Epithelial cell of proximal tubule (primary cell): ENCODE measurements at regions not wholly inside any gene's neighbourhood (a gene's known extent, or its start where the extent isn't known, plus 50 kb on each side); places are given as distances from the start of the nearest gene placed in this dataset.

Experiments used
- DNase-seq: peaks from one replicate; pipeline ENCODE4 v3.0.0-alpha.2; 2011; ENCODE audit warnings: low read depth
- H3K4me3 ChIP-seq: 2 replicates; pipeline ENCODE4 v1.5.1; 2011; ENCODE audit warnings: low read depth, mild to moderate bottlenecking, low read length
- CTCF ChIP-seq: conservative IDR thresholded peaks from 2 replicates; pipeline ENCODE4 v1.5.1; 2012; ENCODE audit warnings: low read depth, mild to moderate bottlenecking, low read length

DNA sequence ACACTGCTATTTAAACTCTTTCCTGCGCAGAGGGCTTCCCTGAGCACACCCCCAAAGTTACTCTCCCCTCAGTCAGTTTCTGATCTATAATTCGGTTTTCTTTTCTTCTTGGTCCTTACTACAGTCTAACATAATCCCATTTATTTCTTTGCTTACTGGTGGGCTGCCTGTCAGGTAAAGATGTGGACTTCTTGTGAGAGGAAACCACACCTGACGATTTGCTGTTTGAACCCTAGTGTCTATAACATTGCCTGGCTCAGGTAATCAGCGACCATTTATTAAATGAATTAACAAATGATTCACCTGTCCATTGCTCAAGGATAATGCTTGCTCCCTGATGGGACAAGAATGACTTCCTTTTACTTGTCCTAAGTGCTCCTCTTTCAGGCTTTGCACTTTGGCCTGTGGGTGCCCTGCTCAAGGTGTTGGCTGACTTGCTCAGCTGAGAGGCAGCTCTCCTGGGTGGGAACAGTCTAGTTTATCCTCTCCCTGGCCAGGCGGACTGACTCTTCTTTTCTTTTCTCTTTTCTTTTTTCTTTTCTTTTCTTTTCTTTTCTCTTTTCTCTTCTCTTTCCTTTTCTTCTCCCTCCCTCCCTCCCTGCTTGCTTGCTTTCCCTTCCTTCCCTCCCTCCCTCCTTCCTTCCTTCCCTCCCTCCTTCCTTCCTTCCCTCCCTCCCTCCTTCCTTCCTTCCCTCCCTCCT, 233.1 kb downstream of the BCAS1 start:
- no peak for DNase-seq
- no peak for TF ChIP-seq CTCF
- H3K4me3 ChIP-seq, result no peak overlapping the region

GRCh38 chr20:53834749-53835148, 235.6 kb downstream of the BCAS1 start:
- H3K4me3 ChIP-seq, result no peak overlapping the region
- no peak for DNase-seq
- no peak for TF ChIP-seq CTCF

DNA sequence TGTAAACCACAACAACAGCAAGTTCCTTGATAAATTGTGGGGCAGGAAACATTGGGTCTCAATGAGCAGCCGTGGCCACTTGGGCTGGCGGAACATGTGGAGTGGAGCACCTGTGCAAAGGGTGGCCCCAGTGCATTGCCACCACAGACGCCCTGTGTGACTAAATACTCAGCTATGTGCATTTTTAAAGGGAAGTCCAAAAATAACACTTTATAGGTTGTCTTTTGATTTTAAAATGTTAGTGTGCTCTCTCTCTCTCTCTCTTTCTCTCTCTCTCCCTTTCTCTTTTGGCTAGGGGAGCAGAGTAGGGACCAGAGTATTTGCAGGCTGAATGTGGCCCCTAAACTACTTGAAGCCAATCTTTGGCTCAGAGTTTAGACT, 236.3 kb downstream of the BCAS1 start:
- no peak for DNase-seq
- TF ChIP-seq CTCF, result no peak
- no peak overlapping the region for H3K4me3 ChIP-seq

DNA sequence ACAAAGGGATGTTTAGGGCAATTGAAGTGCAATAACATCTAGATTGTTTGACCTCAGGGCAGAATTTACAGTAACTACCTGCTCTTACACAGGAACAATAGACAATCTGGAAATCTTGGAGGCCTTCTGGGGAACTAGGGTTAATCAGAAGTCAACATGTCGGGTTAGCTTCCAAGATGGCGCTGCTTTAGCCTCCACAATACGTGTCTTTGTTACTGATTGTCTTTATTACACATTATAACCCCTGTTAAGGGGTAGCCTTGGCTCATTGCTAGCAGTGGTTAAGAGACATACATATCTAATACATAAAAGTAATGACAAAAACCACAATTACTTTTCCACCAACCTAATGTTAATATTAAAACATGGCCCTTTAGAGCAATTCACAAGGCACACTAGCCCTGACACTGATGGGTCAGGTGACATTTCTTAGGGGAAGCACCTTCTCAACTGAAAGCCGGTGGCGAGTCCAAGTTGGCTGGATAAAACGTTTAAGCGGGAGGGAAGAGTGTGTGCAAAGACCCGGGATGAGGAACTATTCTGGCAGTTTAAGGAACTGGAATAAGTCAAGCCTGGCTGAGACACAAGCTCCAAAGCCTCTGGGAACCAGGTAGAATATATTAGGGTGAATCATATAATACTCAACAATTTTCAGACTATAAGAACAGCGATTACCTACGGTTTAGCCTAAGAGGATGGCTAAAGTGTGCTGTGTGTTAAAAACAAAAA, 236.9 kb downstream of the BCAS1 start:
- no peak for TF ChIP-seq CTCF
- DNase-seq, result no peak
- H3K4me3 ChIP-seq, result no peak overlapping the region

- no peak overlapping the region for H3K4me3 ChIP-seq
- TF ChIP-seq CTCF, result no peak
- no peak for DNase-seq
Measured at GRCh38 chr20:53832499-53832898, 237.9 kb downstream of the BCAS1 start.

DNA sequence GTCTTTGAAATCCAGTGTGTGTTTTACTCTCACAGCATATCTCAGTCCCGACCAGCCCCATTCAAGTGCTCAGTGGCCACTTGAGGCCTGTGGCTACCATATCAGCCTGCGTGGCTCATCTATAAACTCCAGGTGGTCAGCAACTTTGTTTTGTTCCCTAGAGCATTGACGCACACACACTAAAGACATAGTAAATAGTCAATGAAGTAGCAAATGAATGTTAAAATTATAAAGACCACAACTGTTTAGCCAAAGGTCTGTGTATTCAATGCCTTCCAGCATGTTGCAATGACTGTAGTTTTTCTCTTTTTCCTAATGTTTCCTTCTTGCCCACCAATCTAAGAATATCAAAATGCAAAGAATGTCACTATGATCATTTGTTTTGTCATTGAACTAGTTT, 238.2 kb upstream of the ZNF217 start:
- DNase-seq, result no peak
- no peak overlapping the region for H3K4me3 ChIP-seq
- TF ChIP-seq CTCF, result no peak

DNA sequence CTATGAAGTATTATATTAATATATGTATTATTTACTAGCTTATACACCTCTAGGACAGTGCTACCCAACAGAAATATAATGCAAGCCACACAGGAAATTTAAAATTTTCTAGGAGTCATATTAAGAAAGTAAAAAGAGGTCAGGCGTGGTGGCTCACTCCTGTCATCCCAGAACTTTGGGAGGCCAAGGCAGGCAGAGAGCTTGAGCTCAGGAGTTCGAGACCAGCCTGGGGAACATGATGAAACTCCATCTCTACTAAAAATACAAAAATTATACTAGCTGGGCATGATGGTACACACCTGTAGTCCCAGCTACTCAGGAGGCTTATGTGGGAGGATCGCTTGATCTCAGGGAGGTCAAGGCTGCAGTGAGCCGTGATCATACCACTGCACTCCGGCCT, 237.6 kb upstream of the ZNF217 start:
- H3K4me3 ChIP-seq, result no peak overlapping the region
- TF ChIP-seq CTCF, result no peak

More for the DNA sequence above, 237.6 kb upstream of the ZNF217 start:
- no peak for DNase-seq
